Endothelial cell of umbilical vein (primary cell): ENCODE measurements at regions not wholly inside any gene's neighbourhood (a gene's known extent, or its start where the extent isn't known, plus 50 kb on each side); places are given as distances from the start of the nearest gene placed in this dataset.

Source experiments
- BruUV-seq: library from RNA; stranded (reverse); fragments of 400-500 nt; replicated peaks from 2 replicates; lab custom pipeline; 2021; lab: Mats Ljungman, UMichigan
- CTCF ChIA-PET: fragments of 300-600, 350-600 bp; sonication (Branson Sonifier 250); formaldehyde crosslinking; loops from one replicate; lab custom pipeline; 2021; ENCODE audit warnings: antibody characterized with exemption, inconsistent platforms; lab: Charles Lee
- POLR2A ChIA-PET: fragments of 300-600, 350-600 bp; sonication (Branson Sonifier 250); formaldehyde crosslinking; loops from one replicate; lab custom pipeline; 2021; ENCODE audit warnings: antibody characterized with exemption, inconsistent platforms; lab: Charles Lee
- DNase-seq: peaks from one replicate; pipeline ENCODE4 v3.0.0-alpha.2; 2011; ENCODE audit warnings: low read depth, low spot score
- FAIRE-seq: peaks from 2 replicates; lab custom pipeline; 2011; peaks lifted over from hg19 to GRCh38; lab: Jason Lieb, UNC
- H2AFZ ChIP-seq: 2 replicates; pipeline ENCODE4 v1.6.0; 2012; ENCODE audit warnings: low read depth, low read length, control low read depth, inconsistent platforms
- H3K27ac ChIP-seq: 2 replicates; pipeline ENCODE4 v1.5.1; 2011; ENCODE audit warnings: low read depth, mild to moderate bottlenecking, control low read depth, low read length, moderate library complexity; ENCODE audit not compliant: insufficient read depth
- H3K27me3 ChIP-seq, 2 experiments: 2 replicates each; pipeline versions ENCODE4 v1.6.0 to v1.6.1; 2011; ENCODE audit warnings: low read length in 2 of 2, mixed read lengths in 1 of 2; ENCODE audit not compliant: control insufficient read depth in 2 of 2, insufficient read depth in 2 of 2
- H3K36me3 ChIP-seq, 2 experiments: 2 replicates in 1 of 2; 3 replicates in 1 of 2; pipeline ENCODE4 v1.5.1; 2011; ENCODE audit warnings: low read length in 2 of 2, mild to moderate bottlenecking in 1 of 2, moderate library complexity in 1 of 2; ENCODE audit not compliant: control insufficient read depth in 2 of 2, insufficient read depth in 2 of 2; ENCODE audit errors: extremely low read depth in 1 of 2
- H3K4me1 ChIP-seq: 3 replicates; pipeline ENCODE4 v1.5.1; 2011; ENCODE audit warnings: mild to moderate bottlenecking, low read length; ENCODE audit not compliant: control insufficient read depth, insufficient read depth; ENCODE audit errors: extremely low read depth
- H3K4me2 ChIP-seq: 2 replicates; pipeline ENCODE4 v1.6.1; 2011; ENCODE audit warnings: low read length, control low read depth, mixed read lengths; ENCODE audit not compliant: insufficient read depth
- H3K4me3 ChIP-seq, 3 experiments: fragments of 200-600 bp in 1 of 3; sonication (generic), shearing (Covaris generic) in 1 of 3; replicated peaks in 1 of 3; 2 replicates each; pipeline ENCODE4 v1.5.1; 2011 to 2016; ENCODE audit warnings: control low read depth in 3 of 3, low read length in 3 of 3, mild to moderate bottlenecking in 2 of 3, inconsistent platforms in 1 of 3, low read depth in 1 of 3, moderate library complexity in 1 of 3; ENCODE audit not compliant: insufficient read depth in 1 of 3
- H3K79me2 ChIP-seq: 2 replicates; pipeline ENCODE4 v1.6.0; 2012; ENCODE audit warnings: low read length, inconsistent platforms; ENCODE audit not compliant: control insufficient read depth, insufficient read depth
- H3K9ac ChIP-seq: replicated peaks from 2 replicates; pipeline ENCODE3; 2011; ENCODE audit warnings: low read length, control low read depth; ENCODE audit not compliant: insufficient read depth; ENCODE audit errors: extremely low read depth
- H3K9me1 ChIP-seq: replicated peaks from 3 replicates; pipeline ENCODE4 v1.6.0; 2011; ENCODE audit warnings: mild to moderate bottlenecking, low read length; ENCODE audit not compliant: control insufficient read depth, insufficient read depth; ENCODE audit errors: extremely low read depth
- H3K9me3 ChIP-seq: replicated peaks from 2 replicates; pipeline ENCODE4 v1.5.1; 2012; ENCODE audit warnings: low read length, inconsistent platforms; ENCODE audit not compliant: control insufficient read depth, insufficient read depth
- H4K20me1 ChIP-seq: replicated peaks from 2 replicates; pipeline ENCODE3; 2011; ENCODE audit warnings: mild to moderate bottlenecking, low read length; ENCODE audit not compliant: control insufficient read depth, insufficient read depth; ENCODE audit errors: extremely low read depth
- EZH2 ChIP-seq: IDR thresholded peaks from 2 replicates; pipeline ENCODE4 v1.6.1; 2012; ENCODE audit warnings: borderline replicate concordance, low read depth, mild to moderate bottlenecking, moderate library complexity, low read length, inconsistent platforms; ENCODE audit not compliant: severe bottlenecking
- FOS ChIP-seq: IDR thresholded peaks from 2 replicates; pipeline ENCODE4 v1.6.1; 2011; ENCODE audit warnings: mild to moderate bottlenecking, low read length, moderate library complexity, borderline replicate concordance; ENCODE audit not compliant: insufficient read depth
- GATA2 ChIP-seq: IDR thresholded peaks from 2 replicates; pipeline ENCODE4 v1.7.0; 2011; ENCODE audit warnings: low read depth, mild to moderate bottlenecking, moderate library complexity, mixed read lengths, low read length; ENCODE audit not compliant: insufficient read length, insufficient read depth
- JUN ChIP-seq: IDR thresholded peaks from 2 replicates; pipeline ENCODE4 v1.6.1; 2011; ENCODE audit warnings: borderline replicate concordance, low read depth; ENCODE audit not compliant: insufficient read length, insufficient read depth
- MYC ChIP-seq: IDR thresholded peaks from one replicate; pipeline ENCODE4 v1.6.1; 2011; ENCODE audit warnings: mild to moderate bottlenecking, low read depth, low read length
- POLR2A ChIP-seq: IDR thresholded peaks from 2 replicates; pipeline ENCODE4 v1.6.1; 2012; ENCODE audit warnings: low read depth, mild to moderate bottlenecking, control low read depth, low read length
- POLR2AphosphoS5 ChIP-seq: IDR thresholded peaks from 2 replicates; pipeline ENCODE4 v1.6.1; 2012; ENCODE audit warnings: low read depth, mild to moderate bottlenecking, control low read depth, low read length, moderate library complexity; ENCODE audit not compliant: insufficient read depth
- dilution Hi-C: fragments of 300-500 bp; cut with MboI; formaldehyde crosslinking; loops from one replicate; pipeline ENCODE4 v1.15.0; 2019; ENCODE audit warnings: low sequenced_read_pairs; ENCODE audit not compliant: extremely low pct_ligation_motif_present
- intact Hi-C: fragments of 100-400 bp; cut with micrococcal nuclease; formaldehyde crosslinking; loops from one replicate; pipeline ENCODE4 v1.10.0; 2022
- TF ChIP-seq, protein P1 (sequence below): IDR thresholded peaks from 2 replicates; pipeline ENCODE4 v1.6.1; 2011; ENCODE audit not compliant: insufficient read depth, insufficient read length
- TF ChIP-seq, protein P2 (sequence below), 2 donors: IDR thresholded peaks; 1 replicate in 1 of 2; 2 replicates in 1 of 2; pipeline ENCODE4 v1.5.1; 2011; ENCODE audit warnings: low read length in 2 of 2, mild to moderate bottlenecking in 2 of 2, moderate library complexity in 2 of 2, control low read depth in 1 of 2, inconsistent platforms in 1 of 2, low read depth in 1 of 2; ENCODE audit not compliant: insufficient read depth in 1 of 2; ENCODE audit errors: extremely low read depth in 1 of 2

DNA sequence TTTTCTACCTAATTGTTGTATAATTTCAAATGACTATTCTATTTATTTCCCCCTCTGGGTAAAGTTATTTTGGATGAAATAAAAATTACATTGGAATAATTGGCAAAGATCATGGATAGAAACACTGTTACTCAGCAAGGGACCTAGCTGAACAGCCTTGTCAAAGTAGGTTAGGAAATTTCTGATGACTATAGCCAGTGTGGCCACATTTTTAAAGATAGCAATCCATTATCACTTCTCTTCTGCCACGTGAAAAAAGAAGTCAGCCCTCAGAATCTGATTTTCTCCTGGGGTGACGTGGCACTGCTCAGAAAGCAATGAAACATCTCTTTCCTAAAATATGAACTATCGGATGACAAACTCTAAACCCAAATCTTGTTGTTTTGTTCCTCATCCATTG is 784.2 kb upstream of the RIOK2 start:
- no TSS peak for BruUV-seq
- Histone ChIP-seq H3K79me2 (no peaks in the 10 kb centered on the region), H3K27me3 (no peaks in the 10 kb centered on the region), H3K4me1 (no peaks in the 10 kb centered on the region), H3K9me1 (no peaks in the 10 kb centered on the region), H3K9me3 (no peaks in the 10 kb centered on the region), H3K4me2 (no peak overlapping the region), H4K20me1 (no peaks in the 10 kb centered on the region), H3K36me3 (no peaks in the 10 kb centered on the region), H3K4me3 (no peak overlapping the region), H3K9ac (no peak overlapping the region), H2AFZ (no peak overlapping the region), H3K27ac (no peak overlapping the region)
- POLR2A ChIA-PET = no interaction called here
- TF ChIP-seq EZH2 (no peak), POLR2AphosphoS5 (no peak), GATA2 (no peak), POLR2A (no peak), FOS (no peak), MYC (no peak), JUN (no peak)
- TF ChIP-seq, protein P1, sequence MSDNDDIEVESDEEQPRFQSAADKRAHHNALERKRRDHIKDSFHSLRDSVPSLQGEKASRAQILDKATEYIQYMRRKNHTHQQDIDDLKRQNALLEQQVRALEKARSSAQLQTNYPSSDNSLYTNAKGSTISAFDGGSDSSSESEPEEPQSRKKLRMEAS = no peak
- TF ChIP-seq, protein P2, sequence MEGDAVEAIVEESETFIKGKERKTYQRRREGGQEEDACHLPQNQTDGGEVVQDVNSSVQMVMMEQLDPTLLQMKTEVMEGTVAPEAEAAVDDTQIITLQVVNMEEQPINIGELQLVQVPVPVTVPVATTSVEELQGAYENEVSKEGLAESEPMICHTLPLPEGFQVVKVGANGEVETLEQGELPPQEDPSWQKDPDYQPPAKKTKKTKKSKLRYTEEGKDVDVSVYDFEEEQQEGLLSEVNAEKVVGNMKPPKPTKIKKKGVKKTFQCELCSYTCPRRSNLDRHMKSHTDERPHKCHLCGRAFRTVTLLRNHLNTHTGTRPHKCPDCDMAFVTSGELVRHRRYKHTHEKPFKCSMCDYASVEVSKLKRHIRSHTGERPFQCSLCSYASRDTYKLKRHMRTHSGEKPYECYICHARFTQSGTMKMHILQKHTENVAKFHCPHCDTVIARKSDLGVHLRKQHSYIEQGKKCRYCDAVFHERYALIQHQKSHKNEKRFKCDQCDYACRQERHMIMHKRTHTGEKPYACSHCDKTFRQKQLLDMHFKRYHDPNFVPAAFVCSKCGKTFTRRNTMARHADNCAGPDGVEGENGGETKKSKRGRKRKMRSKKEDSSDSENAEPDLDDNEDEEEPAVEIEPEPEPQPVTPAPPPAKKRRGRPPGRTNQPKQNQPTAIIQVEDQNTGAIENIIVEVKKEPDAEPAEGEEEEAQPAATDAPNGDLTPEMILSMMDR (IDR thresholded peaks at IDR 0.05; ENCODE audit: extremely low read depth in 1 of 2, insufficient read depth in 1 of 2, low read depth in 1 of 2, low read length in 2 of 2) = no peak
- intact Hi-C loops = no loop called here
- CTCF ChIA-PET = no interaction called here
- DNase-seq (no peak), FAIRE-seq (no peak)
- dilution Hi-C loops = no loop called here
